Activated T-helper 1 cell treated with anti-CD3 and anti-CD28 coated beads, Interleukin-12 subunit alpha, Interleukin-12 subunit beta, Interleukin-2, Interleukin-4 antibody, amounts not matched to agents 30 ng/mL and 10 ng/mL and 1 ng/mL, durations not matched to agents 14 hours and 24 hours and 36 hours (primary cell): ENCODE measurements at regions not wholly inside any gene's neighbourhood (a gene's known extent, or its start where the extent isn't known, plus 50 kb on each side); places are given as distances from the start of the nearest gene placed in this dataset.

ENCODE experiments used
- DNase-seq: peaks from one replicate; pipeline ENCODE4 v3.0.0; 2021; ENCODE audit warnings: low spot score
- H3K27ac Mint-ChIP-seq: one replicate; pipeline ENCODE4 v1.8.0; 2021; ENCODE audit warnings: mild to moderate bottlenecking, mixed read lengths
- H3K27me3 Mint-ChIP-seq: one replicate; pipeline ENCODE4 v1.8.0; 2022; ENCODE audit warnings: mild to moderate bottlenecking, moderate library complexity, mixed read lengths; ENCODE audit not compliant: insufficient read depth
- H3K36me3 Mint-ChIP-seq: one replicate; pipeline ENCODE4 v1.8.0; 2021; ENCODE audit warnings: low read depth, mixed read lengths
- H3K4me1 Mint-ChIP-seq: one replicate; pipeline ENCODE4 v1.8.0; 2021; ENCODE audit warnings: low read depth, mixed read lengths
- H3K4me3 Mint-ChIP-seq: one replicate; pipeline ENCODE4 v1.8.0; 2021; ENCODE audit warnings: mild to moderate bottlenecking, moderate library complexity, mixed read lengths
- H3K9me3 Mint-ChIP-seq: one replicate; pipeline ENCODE4 v1.8.0; 2021; ENCODE audit warnings: mixed read lengths
- intact Hi-C: fragments of 100-400 bp; cut with micrococcal nuclease; formaldehyde crosslinking; loops from one replicate; pipeline ENCODE4 v1.15.1; 2024

GRCh38 chrX:69110116-69110530 lies 55.1 kb downstream of the PJA1 start:
- DNase-seq, result no peak
- Mint-ChIP-seq H3K27ac (no peak overlapping the region), H3K4me3 (no peak overlapping the region), H3K27me3 (peaks cover 3% of the 10 kb centered on the region), H3K4me1 (no peaks in the 10 kb centered on the region), H3K36me3 (no peaks in the 10 kb centered on the region), H3K9me3 (no peaks in the 10 kb centered on the region)
- intact Hi-C loops, result no loop called here

DNA sequence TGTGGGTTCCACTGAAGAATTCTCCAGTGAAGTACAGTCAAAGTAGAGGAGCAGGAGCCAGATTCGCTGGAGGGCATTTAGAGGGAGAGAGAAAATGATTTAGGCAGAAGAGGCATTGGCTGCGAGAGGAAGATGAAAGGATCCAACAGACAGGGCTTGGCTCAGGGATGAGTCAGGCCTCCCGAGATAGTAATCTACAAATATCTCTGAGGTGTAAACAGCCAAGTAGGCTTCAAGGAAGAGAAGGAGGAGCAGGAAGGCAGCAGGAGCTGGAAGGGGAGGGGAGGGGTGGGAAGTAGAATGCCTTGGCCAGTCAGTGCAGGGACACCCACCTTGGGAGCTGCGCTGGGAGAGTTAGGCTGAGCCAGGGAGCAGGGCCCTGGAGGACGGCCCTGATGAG lies 55.5 kb downstream of the PJA1 start:
- Mint-ChIP-seq H3K27me3 (peaks cover 3% of the 10 kb centered on the region), H3K4me1 (no peaks in the 10 kb centered on the region), H3K27ac (no peak overlapping the region), H3K9me3 (no peaks in the 10 kb centered on the region), H3K4me3 (no peak overlapping the region), H3K36me3 (no peaks in the 10 kb centered on the region)
- DNase-seq, result no peak
- intact Hi-C loops, result no loop called here

DNA sequence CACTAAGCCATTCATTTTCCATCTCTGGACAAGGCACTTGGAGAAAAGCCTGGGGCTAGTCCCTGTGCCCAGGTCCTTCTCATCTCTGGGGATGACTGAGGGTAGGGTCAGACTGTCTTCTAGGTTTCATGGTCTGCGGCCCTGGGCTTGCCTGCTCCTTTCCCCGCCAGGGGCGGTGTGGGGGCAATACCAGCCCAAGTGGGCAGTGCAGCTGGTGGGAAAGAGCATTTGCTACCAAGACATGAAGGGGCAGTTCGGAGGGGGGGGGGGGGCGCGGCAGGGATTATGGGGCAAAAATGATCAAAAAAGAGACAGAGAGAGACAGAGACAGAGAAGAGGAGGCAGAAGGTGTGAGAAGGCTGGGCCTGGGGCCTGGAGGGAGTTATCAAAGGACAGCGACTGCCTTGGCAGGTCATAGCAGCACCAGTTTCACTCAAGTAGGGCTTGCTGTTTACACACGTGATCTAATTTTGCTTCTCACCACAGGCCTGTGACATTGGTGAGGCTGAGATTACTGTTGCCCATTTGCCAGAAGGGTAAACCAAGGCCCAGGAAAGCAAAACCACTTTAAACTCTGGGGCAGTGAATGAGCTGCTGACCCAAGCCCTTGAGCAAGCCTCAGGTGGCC lies 56.1 kb downstream of the PJA1 start:
- no peaks in the 10 kb centered on the region for H3K4me1 Mint-ChIP-seq
- no peaks in the 10 kb centered on the region for H3K9me3 Mint-ChIP-seq
- H3K27me3 Mint-ChIP-seq, result peaks cover 3% of the 10 kb centered on the region
- no peak overlapping the region for H3K4me3 Mint-ChIP-seq
- intact Hi-C loops, result no loop called here
- no peak overlapping the region for H3K27ac Mint-ChIP-seq
- no peaks in the 10 kb centered on the region for H3K36me3 Mint-ChIP-seq
- no peak for DNase-seq

DNA sequence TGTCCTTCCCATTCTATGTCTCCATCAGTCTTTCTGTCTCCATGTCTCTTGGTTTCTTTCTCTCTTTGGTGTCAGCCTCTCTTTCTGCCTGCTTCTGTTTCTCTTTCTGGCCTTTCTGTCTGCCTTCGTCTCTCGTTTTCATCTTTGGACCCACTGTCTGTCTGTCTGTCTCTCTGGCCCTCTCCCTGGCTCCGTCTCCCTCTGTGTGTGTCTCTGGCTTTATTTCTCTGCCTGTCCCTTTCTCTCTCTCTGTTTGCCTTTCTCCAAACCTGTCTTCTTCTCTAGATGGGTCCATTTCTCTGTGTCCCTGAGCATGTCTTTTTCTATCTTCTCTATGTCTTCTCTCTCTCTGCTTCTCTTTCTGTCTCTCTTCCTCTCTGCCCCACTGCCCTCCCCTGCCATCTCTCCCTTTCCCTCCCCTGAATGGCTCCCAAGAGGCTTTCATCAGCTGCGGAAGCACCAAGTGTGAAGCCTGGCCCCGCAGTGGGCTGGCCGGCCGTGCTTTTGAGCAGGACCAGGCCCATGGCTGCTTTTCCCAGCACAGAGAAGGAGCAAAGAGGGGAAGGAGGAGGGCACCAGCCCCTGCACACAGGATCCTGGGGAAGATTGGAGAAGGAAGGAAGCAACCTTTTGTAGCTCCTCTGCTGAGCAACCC lies 57.4 kb downstream of the PJA1 start:
- intact Hi-C loops, result no loop called here
- Mint-ChIP-seq H3K9me3 (no peaks in the 10 kb centered on the region), H3K27me3 (peaks cover 1% of the 10 kb centered on the region), H3K4me3 (no peak overlapping the region), H3K36me3 (no peaks in the 10 kb centered on the region), H3K27ac (no peak overlapping the region), H3K4me1 (no peaks in the 10 kb centered on the region)
- no peak for DNase-seq

DNA sequence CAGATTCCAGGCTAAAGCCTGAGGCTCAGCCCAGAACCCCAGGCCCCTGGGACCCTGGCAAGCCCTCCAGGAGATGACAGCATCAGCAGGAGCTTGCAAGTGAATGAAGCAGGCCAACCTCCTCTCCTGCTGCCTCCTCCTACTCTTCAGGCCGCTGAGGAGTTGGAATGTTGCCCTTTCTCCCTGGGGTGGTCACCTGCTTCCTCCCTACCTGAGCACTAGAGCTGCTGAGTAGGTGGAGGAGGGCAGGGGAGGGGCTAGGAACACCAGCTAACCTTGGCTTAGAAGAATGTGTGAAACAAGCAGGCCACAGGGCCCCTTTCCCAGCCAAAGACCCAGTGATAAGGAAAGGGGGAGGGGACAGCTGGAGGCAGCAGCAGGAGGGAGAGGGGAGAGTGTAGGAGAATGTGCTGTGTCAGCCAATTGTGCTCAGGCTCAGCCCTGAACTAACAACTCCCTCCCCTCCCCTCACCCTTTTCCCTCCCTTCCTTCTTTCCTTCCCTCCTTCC lies 58.0 kb downstream of the PJA1 start:
- H3K4me3 Mint-ChIP-seq, result no peak overlapping the region
- intact Hi-C loops, result no loop called here
- no peaks in the 10 kb centered on the region for H3K27me3 Mint-ChIP-seq
- no peaks in the 10 kb centered on the region for H3K9me3 Mint-ChIP-seq
- no peaks in the 10 kb centered on the region for H3K4me1 Mint-ChIP-seq
- no peak for DNase-seq
- no peaks in the 10 kb centered on the region for H3K36me3 Mint-ChIP-seq
- H3K27ac Mint-ChIP-seq, result no peak overlapping the region

- Mint-ChIP-seq H3K27ac (no peak overlapping the region), H3K9me3 (no peaks in the 10 kb centered on the region), H3K4me3 (no peak overlapping the region), H3K36me3 (no peaks in the 10 kb centered on the region), H3K4me1 (no peaks in the 10 kb centered on the region), H3K27me3 (no peaks in the 10 kb centered on the region)
- intact Hi-C loops, result no loop called here
- DNase-seq, result no peak
Measured at GRCh38 chrX:69104756-69105434, 60.4 kb downstream of the PJA1 start.

DNA sequence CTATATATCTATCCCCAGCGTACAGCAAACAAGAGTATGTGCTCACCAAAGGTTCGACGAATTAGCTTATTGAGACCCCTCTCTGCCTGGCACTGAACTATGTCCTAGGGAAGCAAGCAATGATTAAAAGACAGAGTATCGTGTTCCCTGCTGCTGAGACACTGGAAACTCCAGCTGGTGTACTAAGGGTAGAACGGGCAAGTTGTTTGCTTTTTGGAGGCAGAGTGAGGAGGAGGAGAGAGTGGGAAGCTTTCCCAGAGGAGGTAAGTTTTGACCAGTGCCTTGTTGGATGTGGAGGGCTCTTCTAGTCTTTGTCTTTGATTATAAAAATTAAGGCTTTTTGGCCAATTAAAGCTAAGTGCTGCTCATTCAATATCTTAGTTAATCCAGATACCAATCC lies 61.7 kb downstream of the PJA1 start:
- H3K4me3 Mint-ChIP-seq, result no peak overlapping the region
- intact Hi-C loops, result no loop called here
- H3K27me3 Mint-ChIP-seq, result no peaks in the 10 kb centered on the region
- H3K9me3 Mint-ChIP-seq, result no peaks in the 10 kb centered on the region
- no peaks in the 10 kb centered on the region for H3K4me1 Mint-ChIP-seq
- no peaks in the 10 kb centered on the region for H3K36me3 Mint-ChIP-seq
- no peak for DNase-seq
- H3K27ac Mint-ChIP-seq, result no peak overlapping the region

- Mint-ChIP-seq H3K4me3 (no peak overlapping the region), H3K4me1 (no peaks in the 10 kb centered on the region), H3K36me3 (no peaks in the 10 kb centered on the region), H3K27me3 (peaks cover 2% of the 10 kb centered on the region), H3K9me3 (no peaks in the 10 kb centered on the region), H3K27ac (no peak overlapping the region)
- intact Hi-C loops, result no loop called here
- no peak for DNase-seq
Measured at GRCh38 chrX:69102612-69103194, 62.5 kb downstream of the PJA1 start.

- H3K4me3 Mint-ChIP-seq, result no peak overlapping the region
- H3K9me3 Mint-ChIP-seq, result no peaks in the 10 kb centered on the region
- no peak overlapping the region for H3K27ac Mint-ChIP-seq
- H3K4me1 Mint-ChIP-seq, result no peaks in the 10 kb centered on the region
- H3K27me3 Mint-ChIP-seq, result peaks cover 2% of the 10 kb centered on the region
- H3K36me3 Mint-ChIP-seq, result no peaks in the 10 kb centered on the region
- intact Hi-C loops, result no loop called here
- DNase-seq, result no peak
Measured at GRCh38 chrX:69101683-69102251, 63.5 kb downstream of the PJA1 start.

DNA sequence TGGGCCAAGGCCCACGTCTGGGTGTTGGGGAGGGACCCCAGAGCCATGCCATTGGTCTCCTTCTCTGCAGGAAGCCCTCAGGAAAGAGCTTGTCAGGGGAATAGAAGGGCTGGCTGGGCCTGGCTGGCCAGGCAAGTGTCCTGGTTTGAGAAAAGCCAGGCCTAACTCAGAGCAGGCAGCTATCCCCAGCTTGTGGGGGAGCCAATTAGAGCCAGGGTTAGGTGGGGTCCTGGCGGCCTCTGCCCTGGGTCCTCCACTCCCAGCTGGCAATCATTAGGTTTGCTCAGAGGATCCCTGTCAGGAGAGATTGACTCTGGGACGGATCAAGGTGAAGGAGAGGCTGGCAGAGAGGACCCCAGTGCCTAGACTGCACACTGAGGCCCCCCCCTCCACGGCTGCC lies 64.8 kb downstream of the PJA1 start:
- no peak overlapping the region for H3K4me3 Mint-ChIP-seq
- intact Hi-C loops, result no loop called here
- H3K27ac Mint-ChIP-seq, result no peak overlapping the region
- H3K4me1 Mint-ChIP-seq, result no peaks in the 10 kb centered on the region
- no peak for DNase-seq
- H3K9me3 Mint-ChIP-seq, result no peaks in the 10 kb centered on the region
- H3K27me3 Mint-ChIP-seq, result peaks cover 2% of the 10 kb centered on the region
- no peaks in the 10 kb centered on the region for H3K36me3 Mint-ChIP-seq

- Mint-ChIP-seq H3K27me3 (peaks cover 2% of the 10 kb centered on the region), H3K36me3 (no peaks in the 10 kb centered on the region), H3K4me1 (no peaks in the 10 kb centered on the region), H3K4me3 (no peak overlapping the region), H3K27ac (no peak overlapping the region), H3K9me3 (no peaks in the 10 kb centered on the region)
- DNase-seq, result no peak
- intact Hi-C loops, result no loop called here
Measured at GRCh38 chrX:69097451-69098236, 67.6 kb downstream of the PJA1 start.

DNA sequence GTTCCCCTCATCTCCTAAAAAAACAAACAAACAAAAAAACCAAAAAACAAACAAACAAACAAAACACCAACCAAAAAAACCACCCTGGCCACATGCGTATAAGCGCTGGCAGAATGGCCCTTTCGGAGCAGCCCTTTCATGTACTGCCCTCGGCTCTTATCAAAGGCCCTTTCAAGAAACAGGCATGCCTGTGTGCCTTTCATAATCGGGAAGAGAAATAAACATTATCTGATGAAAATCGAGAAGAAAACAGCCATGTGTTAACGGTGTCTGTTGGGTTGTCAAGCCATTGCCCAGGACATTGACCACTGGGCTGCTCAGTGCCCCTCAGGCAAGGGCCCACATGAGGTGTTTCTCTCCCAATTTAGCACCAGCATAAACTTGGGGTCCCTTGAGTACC lies 68.3 kb downstream of the PJA1 start:
- Mint-ChIP-seq H3K36me3 (no peaks in the 10 kb centered on the region), H3K4me3 (no peak overlapping the region), H3K27me3 (peaks cover 2% of the 10 kb centered on the region), H3K9me3 (no peaks in the 10 kb centered on the region), H3K27ac (no peak overlapping the region), H3K4me1 (no peaks in the 10 kb centered on the region)
- intact Hi-C loops, result no loop called here
- DNase-seq, result no peak
